GM10248 (cell line): ENCODE measurements at regions not wholly inside any gene's neighbourhood (a gene's known extent, or its start where the extent isn't known, plus 50 kb on each side); places are given as distances from the start of the nearest gene placed in this dataset.
"Not testable (repeated sequence)": the region's sequence is repeated elsewhere in the genome, so short reads cannot be mapped to it uniquely, and the experiment has no call there.

Experiments
- CTCF ChIA-PET: fragments of 300-600 bp; sonication (Branson Sonifier 250); formaldehyde crosslinking; extraction: SDS; loops from one replicate; lab custom pipeline; 2021; ENCODE audit warnings: antibody characterized with exemption; lab: Yijun Ruan, JAX
- POLR2A ChIA-PET: fragments of 350-650 bp; sonication (Branson Sonifier 250); formaldehyde crosslinking; extraction: SDS; loops from one replicate; lab custom pipeline; 2020; ENCODE audit warnings: antibody characterized with exemption; lab: Yijun Ruan, JAX
- DNase-seq: peaks from one replicate; pipeline ENCODE4 v3.0.0; 2012; ENCODE audit errors: extremely low spot score
- CTCF ChIP-seq: IDR thresholded peaks from 2 replicates; pipeline ENCODE4 v1.5.1; 2012; ENCODE audit warnings: mild to moderate bottlenecking, low read depth; ENCODE audit errors: extremely low read depth, missing control alignments, control extremely low read depth

- ChIA-PET POLR2A (no interaction called here), CTCF (interaction anchor here (1.4 kb wide), 1 partner anchor 8 kb away, joined by 6 read pairs; no protein-coding TSS in a partner anchor)
- DNase-seq, result no peak
- no peak for TF ChIP-seq CTCF
These were observed 82.8 kb upstream of the PLET1 start for GRCh38 chr11:112343368-112344039.

- POLR2A ChIA-PET, result no interaction called here
- TF ChIP-seq CTCF, result no peak
- CTCF ChIA-PET, result interaction anchor here (1.4 kb wide), 1 partner anchor 9 kb away, joined by 6 read pairs; no protein-coding TSS in a partner anchor
- no peak for DNase-seq
These were observed 83.4 kb upstream of the PLET1 start for GRCh38 chr11:112344040-112344413.

GRCh38 chr11:112345166-112345565 is 84.5 kb upstream of the PLET1 start:
- CTCF ChIA-PET, result interaction anchor here (1.1 to 1.4 kb wide), 3 partner anchors 10 to 439 kb away, joined by 3 to 6 read pairs (median 5); no protein-coding TSS in a partner anchor
- no peak for DNase-seq
- TF ChIP-seq CTCF, result no peak
- POLR2A ChIA-PET, result no interaction called here

DNA sequence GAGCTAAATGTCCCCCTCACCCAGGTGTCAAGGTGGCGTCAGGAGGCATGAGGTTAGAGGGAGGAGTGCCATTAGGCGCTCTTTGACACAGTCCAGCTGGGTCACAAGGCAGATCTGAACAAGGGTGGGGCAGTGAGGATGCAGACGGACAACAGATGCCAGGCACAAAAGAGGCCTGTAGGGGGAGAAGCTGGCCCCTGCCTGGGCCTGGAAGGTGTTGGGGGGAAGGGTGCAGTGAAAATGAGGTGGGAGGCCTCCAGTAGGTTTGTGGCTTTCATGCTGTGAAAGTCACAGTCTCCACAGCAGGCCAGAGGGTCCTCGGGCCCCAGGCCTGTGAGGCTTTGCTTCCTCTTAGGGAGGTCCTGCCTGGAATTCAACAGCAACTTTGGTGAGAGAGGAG is 85.0 kb upstream of the PLET1 start:
- CTCF ChIA-PET, result interaction anchor here (1.1 to 1.4 kb wide), 2 partner anchors 12 to 438 kb away, joined by 3 to 5 read pairs; no protein-coding TSS in a partner anchor
- POLR2A ChIA-PET, result no interaction called here
- TF ChIP-seq CTCF, result no peak
- no peak for DNase-seq

DNA sequence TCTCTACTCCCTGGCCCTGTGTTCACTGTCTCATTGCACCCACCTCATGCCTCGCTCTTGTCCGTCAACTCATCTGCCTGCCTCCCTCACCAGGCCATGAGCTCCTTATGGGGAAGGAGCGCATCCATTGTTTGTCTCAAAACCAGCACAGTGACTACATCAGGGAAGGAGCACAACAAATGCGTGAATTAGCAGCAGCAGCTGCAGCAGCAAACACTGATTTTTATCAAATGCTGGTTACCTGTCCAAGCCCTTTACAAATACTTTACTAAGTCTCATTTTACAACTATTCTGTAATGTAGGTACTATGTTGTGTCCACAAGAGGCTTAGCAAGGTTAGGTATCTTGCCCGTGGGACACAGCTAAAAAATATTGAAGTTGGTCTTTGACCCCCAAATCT is 85.9 kb upstream of the PLET1 start:
- no peak for DNase-seq
- CTCF ChIA-PET, result interaction anchor here (1.4 kb wide), 1 partner anchor 438 kb away, joined by 3 read pairs; no protein-coding TSS in a partner anchor
- POLR2A ChIA-PET, result interaction anchor here (0.6 kb wide), 1 partner anchor 624 kb away, joined by 3 read pairs; no protein-coding TSS in a partner anchor
- no peak for TF ChIP-seq CTCF

- ChIA-PET POLR2A (no interaction called here), CTCF (interaction anchor here (0.9 kb wide), 1 partner anchor 15 kb away, joined by 3 read pairs; no protein-coding TSS in a partner anchor)
- no peak for TF ChIP-seq CTCF
- DNase-seq, result no peak
These were observed 87.9 kb upstream of the PLET1 start for GRCh38 chr11:112348480-112349029.

DNA sequence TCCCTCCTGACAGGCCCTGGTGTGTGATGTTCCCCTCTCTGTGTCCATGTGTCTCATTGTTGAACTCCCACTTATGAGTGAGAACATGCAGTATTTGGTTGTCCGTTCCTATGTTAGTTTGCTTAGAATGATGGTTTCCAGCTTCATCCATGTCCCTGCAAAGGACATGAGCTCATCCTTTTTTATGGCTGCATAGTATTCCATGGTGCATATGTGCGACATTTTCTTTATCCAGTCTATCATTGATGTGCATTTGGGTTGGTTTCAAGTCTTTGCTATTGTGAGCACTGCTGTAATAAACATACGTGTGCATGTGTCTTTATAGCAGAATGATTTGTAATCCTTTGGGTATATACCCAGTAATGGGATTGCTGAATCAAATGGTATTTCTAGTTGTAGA is 90.8 kb upstream of the PLET1 start:
- CTCF ChIA-PET, DNase-seq, POLR2A ChIA-PET: not testable (repeated sequence)
